NB4 (cell line): ENCODE measurements at regions not wholly inside any gene's neighbourhood (a gene's known extent, or its start where the extent isn't known, plus 50 kb on each side); places are given as distances from the start of the nearest gene placed in this dataset.

ENCODE experiments used
- MYC ChIP-seq: IDR thresholded peaks from 2 replicates; pipeline ENCODE4 v1.6.1; 2011; ENCODE audit warnings: low read depth, low read length
- POLR2A ChIP-seq: IDR thresholded peaks from 2 replicates; pipeline ENCODE4 v1.6.1; 2011; ENCODE audit warnings: mild to moderate bottlenecking; ENCODE audit not compliant: insufficient read length; ENCODE audit errors: extremely low read depth
- TF ChIP-seq, protein P1 (sequence below): IDR thresholded peaks from one replicate; pipeline ENCODE4 v1.5.1; 2012; ENCODE audit warnings: low read depth, low read length
- TF ChIP-seq, protein P2 (sequence below): IDR thresholded peaks from 2 replicates; pipeline ENCODE4 v1.6.1; 2011; ENCODE audit warnings: low read depth, low read length

DNA sequence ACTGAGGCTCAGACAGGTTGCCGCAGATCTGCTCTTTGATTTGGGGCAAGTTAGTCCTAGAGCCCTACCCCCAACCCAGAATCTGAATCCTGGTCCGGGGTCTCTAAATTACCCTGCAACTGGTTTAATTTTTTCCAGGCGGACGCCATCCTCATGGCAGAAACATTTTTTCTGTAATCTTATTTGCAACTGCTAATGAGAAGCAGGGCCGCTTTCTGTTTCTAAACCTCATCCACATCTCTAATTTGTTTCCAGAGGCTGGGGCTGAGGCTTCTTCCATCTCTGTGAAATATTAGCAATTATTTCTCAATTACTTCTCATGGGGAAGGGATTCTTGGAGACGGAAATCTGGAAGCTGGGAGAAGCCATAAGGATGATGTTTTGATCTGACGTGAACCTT is 261.6 kb downstream of the RPS24 start:
- TF ChIP-seq, protein P1, sequence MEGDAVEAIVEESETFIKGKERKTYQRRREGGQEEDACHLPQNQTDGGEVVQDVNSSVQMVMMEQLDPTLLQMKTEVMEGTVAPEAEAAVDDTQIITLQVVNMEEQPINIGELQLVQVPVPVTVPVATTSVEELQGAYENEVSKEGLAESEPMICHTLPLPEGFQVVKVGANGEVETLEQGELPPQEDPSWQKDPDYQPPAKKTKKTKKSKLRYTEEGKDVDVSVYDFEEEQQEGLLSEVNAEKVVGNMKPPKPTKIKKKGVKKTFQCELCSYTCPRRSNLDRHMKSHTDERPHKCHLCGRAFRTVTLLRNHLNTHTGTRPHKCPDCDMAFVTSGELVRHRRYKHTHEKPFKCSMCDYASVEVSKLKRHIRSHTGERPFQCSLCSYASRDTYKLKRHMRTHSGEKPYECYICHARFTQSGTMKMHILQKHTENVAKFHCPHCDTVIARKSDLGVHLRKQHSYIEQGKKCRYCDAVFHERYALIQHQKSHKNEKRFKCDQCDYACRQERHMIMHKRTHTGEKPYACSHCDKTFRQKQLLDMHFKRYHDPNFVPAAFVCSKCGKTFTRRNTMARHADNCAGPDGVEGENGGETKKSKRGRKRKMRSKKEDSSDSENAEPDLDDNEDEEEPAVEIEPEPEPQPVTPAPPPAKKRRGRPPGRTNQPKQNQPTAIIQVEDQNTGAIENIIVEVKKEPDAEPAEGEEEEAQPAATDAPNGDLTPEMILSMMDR = no peak
- no peak for TF ChIP-seq POLR2A
- no peak for TF ChIP-seq MYC
- TF ChIP-seq, protein P2, sequence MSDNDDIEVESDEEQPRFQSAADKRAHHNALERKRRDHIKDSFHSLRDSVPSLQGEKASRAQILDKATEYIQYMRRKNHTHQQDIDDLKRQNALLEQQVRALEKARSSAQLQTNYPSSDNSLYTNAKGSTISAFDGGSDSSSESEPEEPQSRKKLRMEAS = no peak
